ENCODE measurements at regions not wholly inside any gene's neighbourhood (a gene's known extent, or its start where the extent isn't known, plus 50 kb on each side); places are given as distances from the start of the nearest gene placed in this dataset.

DNA sequence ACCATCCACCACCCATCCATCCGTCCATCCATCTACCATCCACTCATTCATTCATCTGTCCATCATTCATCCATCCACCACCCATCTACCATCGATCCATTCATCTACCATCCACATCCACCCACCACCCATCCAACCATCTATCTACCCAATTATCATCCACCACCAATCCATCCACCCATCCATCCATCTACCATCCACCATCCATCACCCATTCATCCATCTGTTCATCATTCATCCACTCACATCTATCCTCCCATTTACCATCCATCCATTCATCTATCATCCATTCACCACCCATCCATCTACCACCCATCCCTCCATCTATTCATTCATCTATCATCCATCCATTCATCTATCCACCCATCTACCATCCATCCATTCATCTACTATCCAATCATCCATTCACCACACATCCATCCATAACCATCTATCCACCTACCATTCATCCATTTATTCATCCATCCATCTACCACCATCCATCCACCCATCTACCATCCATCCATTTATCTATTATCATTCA lies 188.8 kb downstream of the JCAD start:
- H3K27me3 ChIP-seq (ENCODE audit: insufficient read depth in 3 of 3, low read length in 2 of 3): no peaks in the 10 kb centered on the region
- intact Hi-C loops (cut with DNase I): loop anchor here in 1 of 2 donors (5.0 kb wide), 1 partner anchor 57 kb away; no protein-coding TSS in a partner anchor
- H3K4me1 ChIP-seq: no peaks in the 10 kb centered on the region
- H3K4me3 ChIP-seq: no peak overlapping the region
- H3K27ac ChIP-seq: no peak overlapping the region
- WGBS, 3 donors: 81 to 96% (median 94%) methylated on average over 2 of the region's 2 CpGs
- TF ChIP-seq, protein P1, sequence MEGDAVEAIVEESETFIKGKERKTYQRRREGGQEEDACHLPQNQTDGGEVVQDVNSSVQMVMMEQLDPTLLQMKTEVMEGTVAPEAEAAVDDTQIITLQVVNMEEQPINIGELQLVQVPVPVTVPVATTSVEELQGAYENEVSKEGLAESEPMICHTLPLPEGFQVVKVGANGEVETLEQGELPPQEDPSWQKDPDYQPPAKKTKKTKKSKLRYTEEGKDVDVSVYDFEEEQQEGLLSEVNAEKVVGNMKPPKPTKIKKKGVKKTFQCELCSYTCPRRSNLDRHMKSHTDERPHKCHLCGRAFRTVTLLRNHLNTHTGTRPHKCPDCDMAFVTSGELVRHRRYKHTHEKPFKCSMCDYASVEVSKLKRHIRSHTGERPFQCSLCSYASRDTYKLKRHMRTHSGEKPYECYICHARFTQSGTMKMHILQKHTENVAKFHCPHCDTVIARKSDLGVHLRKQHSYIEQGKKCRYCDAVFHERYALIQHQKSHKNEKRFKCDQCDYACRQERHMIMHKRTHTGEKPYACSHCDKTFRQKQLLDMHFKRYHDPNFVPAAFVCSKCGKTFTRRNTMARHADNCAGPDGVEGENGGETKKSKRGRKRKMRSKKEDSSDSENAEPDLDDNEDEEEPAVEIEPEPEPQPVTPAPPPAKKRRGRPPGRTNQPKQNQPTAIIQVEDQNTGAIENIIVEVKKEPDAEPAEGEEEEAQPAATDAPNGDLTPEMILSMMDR (IDR thresholded peaks at IDR 0.05): no peak
- no peaks in the 10 kb centered on the region for H3K36me3 ChIP-seq (ENCODE audit: insufficient read depth in 1 of 2, low read depth in 1 of 2)
- ATAC-seq: no peak
- no peak for DNase-seq
- no peaks in the 10 kb centered on the region for H3K9me3 ChIP-seq

DNA sequence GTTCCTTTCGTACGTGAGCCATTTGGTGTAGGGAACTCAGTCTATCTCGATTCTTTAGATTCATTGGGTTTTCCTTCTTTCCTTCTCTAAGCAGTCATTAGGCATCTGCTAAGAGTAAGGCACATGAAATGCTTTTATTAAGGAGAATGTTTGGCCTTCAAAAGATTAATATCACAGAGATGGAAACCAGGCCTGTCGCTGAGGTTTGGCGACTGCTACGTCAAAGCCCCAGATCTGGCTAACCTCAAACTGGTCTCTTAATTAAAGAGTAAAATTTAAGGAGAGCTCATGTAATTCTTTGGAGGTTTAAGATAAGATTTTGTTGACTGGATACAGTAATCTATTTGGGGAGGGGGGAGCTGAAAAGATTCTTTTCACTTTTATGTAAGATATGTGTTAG lies 189.8 kb downstream of the JCAD start:
- Histone ChIP-seq H3K4me1 (no peaks in the 10 kb centered on the region), H3K4me3 (no peak overlapping the region), H3K36me3 (ENCODE audit: insufficient read depth in 1 of 2, low read depth in 1 of 2) (no peaks in the 10 kb centered on the region), H3K9me3 (no peaks in the 10 kb centered on the region), H3K27me3 (ENCODE audit: insufficient read depth in 3 of 3, low read length in 2 of 3) (no peaks in the 10 kb centered on the region), H3K27ac (no peak overlapping the region)
- intact Hi-C loops (cut with DNase I): no loop called here
- no peak for DNase-seq
- 83 to 97% (median 95%) methylated on average over 6 of the region's 6 CpGs for WGBS, 3 donors
- TF ChIP-seq, protein P1 (IDR thresholded peaks at IDR 0.05): no peak
- ATAC-seq: no peak

GRCh38 chr10:29866356-29866755 lies 193.0 kb downstream of the JCAD start:
- intact Hi-C loops (cut with DNase I): no loop called here
- H3K27ac ChIP-seq: no peak overlapping the region
- DNase-seq (no peak), ATAC-seq (no peak)
- TF ChIP-seq, protein P1 (IDR thresholded peaks at IDR 0.05): no peak
- peaks cover 16% of the 10 kb centered on the region for H3K4me1 ChIP-seq
- no peaks in the 10 kb centered on the region for H3K27me3 ChIP-seq (ENCODE audit: insufficient read depth in 3 of 3, low read length in 2 of 3)
- no peaks in the 10 kb centered on the region for H3K9me3 ChIP-seq
- H3K36me3 ChIP-seq (ENCODE audit: insufficient read depth in 1 of 2, low read depth in 1 of 2): no peaks in the 10 kb centered on the region
- no peak overlapping the region for H3K4me3 ChIP-seq
- WGBS, 3 donors: 98 to 100% (median 98%) methylated on average over 2 of the region's 2 CpGs

GRCh38 chr10:29865700-29866355 lies 193.6 kb downstream of the JCAD start:
- H3K9me3 ChIP-seq: no peaks in the 10 kb centered on the region
- 81 to 86% (median 84%) methylated on average over 6 of the region's 6 CpGs for WGBS, 3 donors
- H3K27me3 ChIP-seq (ENCODE audit: insufficient read depth in 3 of 3, low read length in 2 of 3): no peaks in the 10 kb centered on the region
- no peak for ATAC-seq
- H3K27ac ChIP-seq: no peak overlapping the region
- no peak for DNase-seq
- no peaks in the 10 kb centered on the region for H3K36me3 ChIP-seq (ENCODE audit: insufficient read depth in 1 of 2, low read depth in 1 of 2)
- intact Hi-C loops (cut with DNase I): no loop called here
- peaks cover 18% of the 10 kb centered on the region for H3K4me1 ChIP-seq
- H3K4me3 ChIP-seq: no peak overlapping the region
- TF ChIP-seq, protein P1 (IDR thresholded peaks at IDR 0.05): no peak
